ENCODE measurements at regions not wholly inside any gene's neighbourhood (a gene's known extent, or its start where the extent isn't known, plus 50 kb on each side); places are given as distances from the start of the nearest gene placed in this dataset.

DNA sequence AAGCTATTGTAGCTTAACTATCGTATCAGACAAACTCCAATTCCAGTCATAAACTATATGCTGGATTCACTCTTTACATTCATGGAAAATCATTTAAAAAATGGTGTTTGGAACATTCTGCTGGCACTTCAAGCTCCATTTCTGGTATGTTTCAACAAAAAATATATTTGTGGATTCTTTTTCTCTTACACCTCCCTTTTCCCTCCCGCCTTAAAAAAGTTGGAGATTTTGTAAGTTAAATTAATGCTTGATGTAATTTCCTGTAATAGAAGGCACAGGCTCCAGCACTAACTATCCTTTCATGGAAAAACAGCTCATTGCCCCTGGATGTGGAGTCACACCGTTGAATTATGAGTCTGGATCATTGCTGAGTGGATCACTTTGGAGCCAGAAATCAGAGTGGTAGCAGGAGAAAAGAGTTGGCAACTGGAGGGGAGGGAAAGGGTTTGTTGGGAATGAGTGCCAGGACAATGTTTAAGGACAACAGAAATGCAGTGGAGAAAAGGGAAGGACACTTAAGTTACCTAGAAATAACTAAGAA is 102.8 kb downstream of the ICOS start:
- no peak for TF ChIP-seq ZNF501 (CRISPR knock-in tag; IDR thresholded peaks at IDR 0.05)
- TF ChIP-seq, protein P1, sequence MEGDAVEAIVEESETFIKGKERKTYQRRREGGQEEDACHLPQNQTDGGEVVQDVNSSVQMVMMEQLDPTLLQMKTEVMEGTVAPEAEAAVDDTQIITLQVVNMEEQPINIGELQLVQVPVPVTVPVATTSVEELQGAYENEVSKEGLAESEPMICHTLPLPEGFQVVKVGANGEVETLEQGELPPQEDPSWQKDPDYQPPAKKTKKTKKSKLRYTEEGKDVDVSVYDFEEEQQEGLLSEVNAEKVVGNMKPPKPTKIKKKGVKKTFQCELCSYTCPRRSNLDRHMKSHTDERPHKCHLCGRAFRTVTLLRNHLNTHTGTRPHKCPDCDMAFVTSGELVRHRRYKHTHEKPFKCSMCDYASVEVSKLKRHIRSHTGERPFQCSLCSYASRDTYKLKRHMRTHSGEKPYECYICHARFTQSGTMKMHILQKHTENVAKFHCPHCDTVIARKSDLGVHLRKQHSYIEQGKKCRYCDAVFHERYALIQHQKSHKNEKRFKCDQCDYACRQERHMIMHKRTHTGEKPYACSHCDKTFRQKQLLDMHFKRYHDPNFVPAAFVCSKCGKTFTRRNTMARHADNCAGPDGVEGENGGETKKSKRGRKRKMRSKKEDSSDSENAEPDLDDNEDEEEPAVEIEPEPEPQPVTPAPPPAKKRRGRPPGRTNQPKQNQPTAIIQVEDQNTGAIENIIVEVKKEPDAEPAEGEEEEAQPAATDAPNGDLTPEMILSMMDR (CRISPR knock-in tag; IDR thresholded peaks at IDR 0.05), result no peak
- TF ChIP-seq, protein P2, sequence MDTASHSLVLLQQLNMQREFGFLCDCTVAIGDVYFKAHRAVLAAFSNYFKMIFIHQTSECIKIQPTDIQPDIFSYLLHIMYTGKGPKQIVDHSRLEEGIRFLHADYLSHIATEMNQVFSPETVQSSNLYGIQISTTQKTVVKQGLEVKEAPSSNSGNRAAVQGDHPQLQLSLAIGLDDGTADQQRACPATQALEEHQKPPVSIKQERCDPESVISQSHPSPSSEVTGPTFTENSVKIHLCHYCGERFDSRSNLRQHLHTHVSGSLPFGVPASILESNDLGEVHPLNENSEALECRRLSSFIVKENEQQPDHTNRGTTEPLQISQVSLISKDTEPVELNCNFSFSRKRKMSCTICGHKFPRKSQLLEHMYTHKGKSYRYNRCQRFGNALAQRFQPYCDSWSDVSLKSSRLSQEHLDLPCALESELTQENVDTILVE (CRISPR knock-in tag; IDR thresholded peaks at IDR 0.05), result no peak
- TF ChIP-seq THYN1 (CRISPR knock-in tag; IDR thresholded peaks at IDR 0.05; ENCODE audit: borderline replicate concordance, low read depth), result no peak
- no peak for TF ChIP-seq RFX5 (IDR thresholded peaks at IDR 0.05; ENCODE audit: low read depth, low read length)
- TF ChIP-seq, protein P3, sequence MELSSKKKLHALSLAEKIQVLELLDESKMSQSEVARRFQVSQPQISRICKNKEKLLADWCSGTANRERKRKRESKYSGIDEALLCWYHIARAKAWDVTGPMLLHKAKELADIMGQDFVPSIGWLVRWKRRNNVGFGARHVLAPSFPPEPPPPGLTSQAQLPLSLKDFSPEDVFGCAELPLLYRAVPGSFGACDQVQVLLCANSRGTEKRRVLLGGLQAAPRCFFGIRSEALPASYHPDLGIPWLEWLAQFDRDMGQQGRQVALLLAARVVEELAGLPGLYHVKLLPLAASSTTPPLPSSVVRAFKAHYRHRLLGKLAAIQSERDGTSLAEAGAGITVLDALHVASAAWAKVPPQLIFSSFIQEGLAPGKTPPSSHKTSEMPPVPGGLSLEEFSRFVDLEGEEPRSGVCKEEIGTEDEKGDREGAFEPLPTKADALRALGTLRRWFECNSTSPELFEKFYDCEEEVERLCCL (CRISPR knock-in tag; IDR thresholded peaks at IDR 0.05; ENCODE audit: borderline replicate concordance), result no peak
- no peak for TF ChIP-seq EZH2 (conservative IDR thresholded peaks at IDR 0.05; ENCODE audit: low read depth, low read length)
